MG63 (cell line): ENCODE measurements at regions not wholly inside any gene's neighbourhood (a gene's known extent, or its start where the extent isn't known, plus 50 kb on each side); places are given as distances from the start of the nearest gene placed in this dataset.

Source experiments
- DNase-seq: peaks from one replicate; pipeline ENCODE4 v3.0.0-alpha.2; 2020
- H3K27me3 ChIP-seq: fragments of 250-450 bp; sonication (Bioruptor Pico); 2 replicates; pipeline ENCODE4 v1.5.1; 2020; ENCODE audit warnings: mild to moderate bottlenecking, moderate library complexity
- H3K36me3 ChIP-seq: fragments of 250-450 bp; sonication (Bioruptor Pico); 2 replicates; pipeline ENCODE4 v1.5.1; 2020; ENCODE audit warnings: mild to moderate bottlenecking, moderate library complexity
- H3K4me3 ChIP-seq: fragments of 250-450 bp; sonication (Bioruptor Pico); 2 replicates; pipeline ENCODE4 v1.5.1; 2020; ENCODE audit warnings: mild to moderate bottlenecking, moderate library complexity
- H3K9me3 ChIP-seq: fragments of 250-450 bp; sonication (Bioruptor Pico); 2 replicates; pipeline ENCODE4 v1.5.1; 2020; ENCODE audit warnings: mild to moderate bottlenecking, moderate library complexity

DNA sequence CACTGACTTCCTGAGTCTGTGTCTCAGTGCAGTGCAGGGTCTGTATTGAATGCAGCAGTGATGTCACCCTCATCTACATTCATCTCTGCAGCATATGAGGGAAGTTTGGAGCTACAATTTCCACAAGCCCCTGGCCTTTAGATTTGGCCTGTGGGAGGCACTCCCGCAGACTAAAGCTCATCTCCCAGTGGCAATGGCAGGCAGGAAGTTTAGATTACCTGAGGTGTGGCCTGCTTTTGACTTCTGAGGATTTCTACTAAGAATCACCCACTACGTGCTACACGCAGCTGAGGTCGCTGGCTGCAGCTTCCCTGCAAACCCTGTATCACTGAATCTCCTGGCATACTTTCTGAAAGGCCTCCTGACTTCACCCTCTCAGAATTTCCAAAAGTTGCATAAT, 202.2 kb upstream of the PRKD1 start:
- DNase-seq, result peak; percentile 4
- H3K4me3 ChIP-seq, result no peak overlapping the region
- no peaks in the 10 kb centered on the region for H3K27me3 ChIP-seq
- H3K9me3 ChIP-seq, result no peaks in the 10 kb centered on the region
- H3K36me3 ChIP-seq, result no peaks in the 10 kb centered on the region

DNA sequence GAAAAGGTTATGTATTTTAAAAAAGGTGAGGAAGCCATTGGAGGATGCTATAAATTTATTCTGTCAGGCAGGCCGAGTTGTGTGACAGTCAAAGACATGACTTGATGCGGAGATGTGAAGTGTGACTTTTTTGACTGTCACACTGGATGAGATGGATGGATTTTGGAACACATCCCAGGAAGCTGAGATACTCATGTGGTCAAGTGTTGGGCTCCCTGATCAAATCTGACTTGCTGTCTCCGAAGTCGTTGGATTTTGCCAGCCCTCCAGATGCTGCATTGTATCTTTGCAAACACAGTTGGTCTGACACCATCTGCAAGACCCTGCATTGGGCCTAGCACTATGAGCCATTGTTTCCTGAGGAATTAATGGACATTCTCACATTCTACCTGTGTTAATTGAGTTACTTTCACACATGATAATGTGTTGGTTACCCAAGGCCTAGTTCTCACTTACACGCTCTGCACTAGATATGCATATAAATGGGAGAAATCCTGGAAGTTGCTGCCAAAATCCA, 204.0 kb upstream of the PRKD1 start:
- Histone ChIP-seq H3K27me3 (no peaks in the 10 kb centered on the region), H3K9me3 (no peaks in the 10 kb centered on the region), H3K4me3 (no peak overlapping the region), H3K36me3 (no peaks in the 10 kb centered on the region)
- DNase-seq, result no peak

DNA sequence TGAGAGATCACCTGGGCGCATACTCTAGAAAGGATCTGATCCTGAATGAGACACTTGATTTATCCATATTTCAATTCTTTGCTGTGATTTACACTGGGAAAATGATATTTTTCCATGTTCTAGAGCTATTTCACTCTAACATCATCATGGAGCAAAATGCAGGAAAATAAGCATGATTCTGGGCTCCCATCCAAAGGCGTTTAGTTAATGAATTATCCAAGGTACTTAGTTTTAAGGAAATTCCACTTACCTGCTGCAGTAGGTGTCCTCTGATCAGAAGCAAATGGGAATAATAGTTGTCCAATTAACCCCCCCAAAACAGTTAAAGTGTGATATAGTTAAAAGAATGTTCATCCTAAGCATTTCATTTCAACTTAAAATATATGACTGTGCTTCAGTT, 204.5 kb upstream of the PRKD1 start:
- no peak for DNase-seq
- H3K4me3 ChIP-seq, result no peak overlapping the region
- H3K27me3 ChIP-seq, result no peaks in the 10 kb centered on the region
- no peaks in the 10 kb centered on the region for H3K9me3 ChIP-seq
- no peaks in the 10 kb centered on the region for H3K36me3 ChIP-seq

DNA sequence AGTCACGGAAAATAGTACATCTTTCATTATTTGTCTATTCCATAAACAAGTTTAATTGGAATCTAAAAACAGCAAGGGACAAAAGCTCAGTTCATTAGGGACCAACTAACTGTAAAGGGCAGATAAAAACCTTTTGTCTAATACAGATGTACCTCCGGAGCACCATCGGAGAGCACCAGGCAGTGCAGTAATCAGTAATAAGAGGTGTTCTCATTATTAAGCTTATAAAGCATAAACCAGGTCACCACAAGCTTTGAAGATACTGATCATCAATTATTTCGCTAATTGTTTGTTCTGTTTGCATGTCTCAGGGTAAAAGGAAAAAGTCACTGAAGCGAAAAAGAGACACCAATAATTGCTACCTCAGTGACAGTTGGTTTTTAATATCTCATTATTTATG, 207.3 kb upstream of the PRKD1 start:
- no peak for DNase-seq
- no peak overlapping the region for H3K4me3 ChIP-seq
- H3K9me3 ChIP-seq, result no peaks in the 10 kb centered on the region
- no peaks in the 10 kb centered on the region for H3K36me3 ChIP-seq
- no peaks in the 10 kb centered on the region for H3K27me3 ChIP-seq

DNA sequence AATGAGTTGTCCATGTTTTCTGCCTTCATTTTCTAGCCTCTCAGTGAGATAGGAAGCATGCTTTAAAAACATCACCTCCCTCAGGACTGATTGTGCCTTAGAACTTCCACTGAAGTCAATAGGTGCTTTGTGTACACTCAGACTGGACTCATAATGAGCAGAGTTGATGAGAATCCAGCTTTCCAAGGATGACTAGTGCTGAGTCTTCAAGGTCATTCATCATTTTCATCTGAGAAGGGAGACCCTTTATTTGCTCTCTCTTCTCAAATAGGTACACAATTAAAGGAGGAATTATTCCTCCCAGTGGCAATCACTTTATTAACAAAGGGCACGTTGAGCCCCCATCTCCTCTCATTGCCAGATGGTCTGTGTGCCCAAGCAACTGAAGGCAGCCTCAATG, 210.9 kb upstream of the PRKD1 start:
- Histone ChIP-seq H3K36me3 (no peaks in the 10 kb centered on the region), H3K4me3 (no peak overlapping the region), H3K9me3 (no peaks in the 10 kb centered on the region), H3K27me3 (no peaks in the 10 kb centered on the region)
- no peak for DNase-seq

DNA sequence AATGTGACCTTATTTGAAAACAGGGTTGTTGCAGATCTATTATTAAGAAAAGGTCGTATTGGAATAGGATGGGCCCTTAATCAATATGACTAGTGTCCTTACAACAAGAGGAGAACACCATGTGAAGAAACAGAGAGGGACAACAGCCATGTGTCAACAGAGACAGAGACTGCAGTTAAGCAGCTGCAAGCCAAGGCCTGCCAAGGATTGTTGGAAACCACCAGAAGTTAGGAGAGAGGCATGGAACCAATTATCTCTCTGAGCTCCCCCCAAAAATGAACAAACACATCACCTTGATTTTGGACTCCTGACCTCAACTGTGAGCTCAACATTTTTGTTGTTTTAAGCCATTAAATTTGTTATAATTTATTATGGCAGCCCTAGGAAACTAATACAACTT, 214.6 kb upstream of the PRKD1 start:
- no peaks in the 10 kb centered on the region for H3K36me3 ChIP-seq
- H3K27me3 ChIP-seq, result no peaks in the 10 kb centered on the region
- no peak for DNase-seq
- no peak overlapping the region for H3K4me3 ChIP-seq
- H3K9me3 ChIP-seq, result peaks cover 5% of the 10 kb centered on the region

- Histone ChIP-seq H3K36me3 (no peaks in the 10 kb centered on the region), H3K4me3 (no peak overlapping the region), H3K27me3 (no peaks in the 10 kb centered on the region), H3K9me3 (peaks cover 11% of the 10 kb centered on the region)
- no peak for DNase-seq
These were observed 216.0 kb upstream of the PRKD1 start for GRCh38 chr14:30143627-30144026.

GRCh38 chr14:30153717-30154116, 226.1 kb upstream of the PRKD1 start:
- no peak for DNase-seq
- Histone ChIP-seq H3K27me3 (no peaks in the 10 kb centered on the region), H3K4me3 (no peak overlapping the region), H3K9me3 (peaks cover 3% of the 10 kb centered on the region), H3K36me3 (no peaks in the 10 kb centered on the region)

GRCh38 chr14:30156571-30156970, 228.9 kb upstream of the PRKD1 start:
- H3K9me3 ChIP-seq, result no peaks in the 10 kb centered on the region
- H3K4me3 ChIP-seq, result no peak overlapping the region
- no peak for DNase-seq
- H3K27me3 ChIP-seq, result no peaks in the 10 kb centered on the region
- H3K36me3 ChIP-seq, result no peaks in the 10 kb centered on the region

DNA sequence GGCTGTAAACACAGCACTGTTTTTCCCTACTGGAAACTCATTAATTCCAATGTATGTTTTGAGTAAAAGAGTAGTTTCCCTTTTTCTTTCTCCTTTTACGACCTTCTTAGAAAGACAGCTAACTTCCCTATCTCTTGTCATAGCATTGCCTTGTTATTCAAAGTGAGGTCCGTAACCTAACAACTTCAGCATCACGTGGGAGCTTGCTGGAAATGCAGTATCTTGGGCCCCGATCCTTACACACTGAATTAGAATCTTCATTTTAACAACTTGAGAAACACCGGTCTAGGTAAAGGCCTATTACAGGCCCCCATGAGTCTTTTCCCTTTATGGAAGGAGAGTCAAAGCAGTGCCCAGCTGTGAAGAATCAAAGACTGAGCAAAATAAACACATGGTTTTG, 230.7 kb upstream of the PRKD1 start:
- no peak for DNase-seq
- no peaks in the 10 kb centered on the region for H3K36me3 ChIP-seq

GRCh38 chr14:30159374-30159773, 231.7 kb upstream of the PRKD1 start:
- DNase-seq, result no peak
- Histone ChIP-seq H3K4me3 (no peak overlapping the region), H3K9me3 (no peaks in the 10 kb centered on the region), H3K27me3 (no peaks in the 10 kb centered on the region), H3K36me3 (no peaks in the 10 kb centered on the region)

More for the DNA sequence above, 230.7 kb upstream of the PRKD1 start:
- Histone ChIP-seq H3K9me3 (no peaks in the 10 kb centered on the region), H3K4me3 (no peak overlapping the region), H3K27me3 (no peaks in the 10 kb centered on the region)

DNA sequence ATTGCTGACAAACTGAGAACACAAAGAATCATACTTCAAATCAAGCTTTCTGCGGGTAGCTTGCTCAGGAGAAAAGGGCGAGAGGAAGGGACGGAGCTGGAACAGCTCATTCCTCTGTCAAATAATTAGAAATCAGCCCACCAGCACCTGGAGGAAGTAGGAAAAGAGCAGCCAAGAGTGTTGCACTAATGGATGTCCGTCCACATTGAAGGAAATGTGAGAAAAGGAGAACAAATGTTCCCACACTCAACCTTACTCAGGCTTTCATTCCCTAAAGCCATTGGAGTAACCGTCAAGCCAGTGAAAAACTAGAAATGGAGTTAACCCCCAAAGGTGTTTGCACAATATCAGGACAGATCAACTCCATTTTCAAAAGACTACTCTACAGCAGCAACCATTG, 233.0 kb upstream of the PRKD1 start:
- Histone ChIP-seq H3K27me3 (no peaks in the 10 kb centered on the region), H3K36me3 (no peaks in the 10 kb centered on the region), H3K9me3 (no peaks in the 10 kb centered on the region), H3K4me3 (no peak overlapping the region)
- no peak for DNase-seq

- DNase-seq, result no peak
- no peaks in the 10 kb centered on the region for H3K9me3 ChIP-seq
- no peaks in the 10 kb centered on the region for H3K27me3 ChIP-seq
- no peak overlapping the region for H3K4me3 ChIP-seq
- no peaks in the 10 kb centered on the region for H3K36me3 ChIP-seq
These were observed 234.4 kb upstream of the PRKD1 start for GRCh38 chr14:30162066-30162465.

GRCh38 chr14:30165255-30165654, 237.6 kb upstream of the PRKD1 start:
- H3K4me3 ChIP-seq, result no peak overlapping the region
- DNase-seq, result no peak
- no peaks in the 10 kb centered on the region for H3K36me3 ChIP-seq
- no peaks in the 10 kb centered on the region for H3K9me3 ChIP-seq
- no peaks in the 10 kb centered on the region for H3K27me3 ChIP-seq

DNA sequence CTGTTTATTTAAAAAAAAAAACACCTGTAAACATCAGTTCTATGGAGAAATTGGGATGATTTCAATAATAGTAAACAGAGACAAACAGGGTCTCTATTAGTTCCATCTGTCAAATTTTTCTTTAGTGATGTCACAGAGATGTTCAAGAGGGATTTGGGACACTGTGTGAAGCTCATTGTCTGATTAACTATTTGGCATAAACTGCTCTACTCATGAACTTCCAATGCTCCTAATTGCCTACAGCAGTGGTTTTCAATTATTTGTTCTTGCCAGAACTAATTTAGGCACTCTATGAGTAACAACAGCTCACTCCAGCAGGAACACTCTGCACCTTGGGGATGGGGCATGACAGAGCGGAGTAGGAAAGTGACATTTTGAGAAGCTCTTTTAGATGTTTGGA, 250.1 kb upstream of the PRKD1 start:
- H3K27me3 ChIP-seq, result no peaks in the 10 kb centered on the region
- H3K36me3 ChIP-seq, result no peaks in the 10 kb centered on the region
- no peak overlapping the region for H3K4me3 ChIP-seq
- H3K9me3 ChIP-seq, result no peaks in the 10 kb centered on the region
- no peak for DNase-seq

DNA sequence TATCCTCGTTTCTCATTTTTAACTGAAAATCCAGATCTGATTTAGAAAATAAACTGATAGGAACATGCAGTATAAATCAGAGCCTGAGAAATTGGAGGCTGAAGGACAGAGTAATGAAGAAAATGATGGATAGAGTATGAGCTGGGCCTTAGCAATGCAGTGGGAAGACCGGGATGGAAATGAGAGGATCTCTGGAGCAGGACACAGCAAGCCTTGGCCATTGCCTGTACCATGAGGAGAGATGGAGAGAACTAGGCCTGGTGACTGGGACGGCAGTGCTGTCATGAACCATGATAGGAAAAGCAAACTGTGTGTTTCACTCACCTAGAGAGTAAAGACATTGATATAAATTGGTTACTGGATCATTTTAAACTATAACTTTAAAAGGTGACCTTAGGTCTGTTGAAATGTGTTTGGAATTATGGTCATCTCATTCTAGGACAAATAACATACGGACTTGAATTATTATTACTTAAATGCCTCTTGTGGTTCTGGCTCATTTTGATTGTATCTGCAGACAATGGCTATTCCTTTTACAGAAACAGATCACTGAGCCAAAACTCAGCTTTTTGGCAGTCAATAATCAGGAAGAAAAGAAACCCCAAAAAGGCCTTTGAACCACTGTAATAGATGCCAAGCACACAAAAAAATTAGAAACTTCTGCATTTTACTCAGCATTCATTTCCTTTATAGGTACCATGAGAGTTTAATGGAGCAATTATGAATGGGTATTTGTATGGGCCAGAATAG, 251.9 kb upstream of the PRKD1 start:
- H3K36me3 ChIP-seq, result no peaks in the 10 kb centered on the region
- H3K4me3 ChIP-seq, result no peak overlapping the region
- H3K9me3 ChIP-seq, result no peaks in the 10 kb centered on the region
- no peaks in the 10 kb centered on the region for H3K27me3 ChIP-seq
- DNase-seq, result no peak

DNA sequence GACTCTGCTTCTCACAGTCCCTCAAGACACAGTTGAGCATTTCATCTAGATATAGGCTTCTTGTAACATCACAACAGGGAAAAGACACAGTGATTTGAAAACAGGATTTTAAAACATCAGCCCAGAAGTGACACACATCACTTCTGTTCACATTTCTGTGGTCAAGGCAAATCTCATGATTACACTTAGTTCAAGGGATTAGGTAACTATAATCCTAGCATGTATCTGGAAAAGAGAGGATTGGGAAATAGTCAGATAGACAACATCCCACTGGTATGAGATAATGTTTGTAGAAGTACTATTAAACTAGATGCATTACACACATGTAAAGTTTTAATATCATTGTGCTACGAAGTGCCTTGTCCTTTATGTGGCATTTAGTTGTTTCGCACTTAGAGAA, 252.6 kb upstream of the PRKD1 start:
- Histone ChIP-seq H3K9me3 (no peaks in the 10 kb centered on the region), H3K27me3 (no peaks in the 10 kb centered on the region), H3K4me3 (no peak overlapping the region), H3K36me3 (no peaks in the 10 kb centered on the region)
- DNase-seq, result no peak

- no peaks in the 10 kb centered on the region for H3K9me3 ChIP-seq
- no peaks in the 10 kb centered on the region for H3K36me3 ChIP-seq
- H3K4me3 ChIP-seq, result no peak overlapping the region
- DNase-seq, result no peak
- no peaks in the 10 kb centered on the region for H3K27me3 ChIP-seq
These were observed 258.2 kb upstream of the PRKD1 start for GRCh38 chr14:30185832-30186231.
